ENCODE measurements at regions not wholly inside any gene's neighbourhood (a gene's known extent, or its start where the extent isn't known, plus 50 kb on each side); places are given as distances from the start of the nearest gene placed in this dataset.

DNA sequence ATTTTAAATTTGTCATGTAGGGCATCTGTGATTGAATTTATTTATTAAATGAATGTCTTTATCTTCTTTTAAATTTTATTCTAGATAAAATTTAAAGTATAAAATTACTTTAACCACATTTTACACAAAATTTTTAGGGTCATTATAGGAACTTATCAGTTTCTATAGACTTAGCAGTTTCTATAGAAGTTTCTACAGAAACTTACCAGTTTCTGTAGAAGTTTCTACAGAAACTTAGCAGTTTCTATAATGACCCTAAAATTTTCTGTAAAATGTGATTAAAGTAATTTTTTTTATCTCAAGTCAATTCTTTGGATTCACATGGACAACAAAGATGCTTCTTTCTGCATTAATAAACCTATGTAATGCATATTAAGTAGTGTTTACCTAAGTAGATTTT lies 565.9 kb upstream of the TECRL start:
- ATAC-seq (ENCODE audit: low read depth) (no peak), DNase-seq (no peak)
- Histone ChIP-seq H4K20me1 (ENCODE audit: control insufficient read depth, insufficient read depth, low read length, poor library complexity, severe bottlenecking) (no peaks in the 10 kb centered on the region), H3K9ac (ENCODE audit: low read length) (no peak overlapping the region), H3K27ac (ENCODE audit: low read length in 2 of 2) (no peak overlapping the region), H3K36me3 (replicated peaks in 1 of 2; ENCODE audit: control extremely low read depth in 1 of 2, control insufficient read depth in 1 of 2, extremely low read depth in 1 of 2, insufficient read depth in 2 of 2, low read length in 1 of 2) (no peaks in the 10 kb centered on the region), H3K4me1 (ENCODE audit: control insufficient read depth in 2 of 2, insufficient read depth in 2 of 2, low read length in 2 of 2) (no peaks in the 10 kb centered on the region), H3K79me2 (ENCODE audit: control insufficient read depth, insufficient read depth, low read length) (no peaks in the 10 kb centered on the region), H3K4me2 (replicated peaks; ENCODE audit: low read depth, low read length, poor library complexity, severe bottlenecking) (no peak overlapping the region), H3K9me3 (ENCODE audit: control extremely low read depth in 1 of 3, control insufficient read depth in 2 of 3, insufficient read depth in 1 of 3, low read length in 2 of 3) (no peaks in the 10 kb centered on the region), H3K27me3 (replicated peaks in 1 of 4; ENCODE audit: control extremely low read depth in 1 of 4, control insufficient read depth in 3 of 4, insufficient read depth in 4 of 4, low read length in 3 of 4) (no peaks in the 10 kb centered on the region), H2AFZ (ENCODE audit: insufficient read depth, low read depth, low read length, poor library complexity, severe bottlenecking) (no peak overlapping the region), H3K4me3 (ENCODE audit: control extremely low read depth in 1 of 5, extremely low read depth in 1 of 5, insufficient read depth in 1 of 5, low read depth in 2 of 5, low read length in 4 of 5) (no peak overlapping the region)
- intact Hi-C loops (cut with micrococcal nuclease): no loop called here
- no peaks in the 10 kb centered on the region for H3K4me1 Mint-ChIP-seq
- H3K27me3 Mint-ChIP-seq: no peaks in the 10 kb centered on the region
- POLR2A ChIA-PET: no interaction called here
- no peak overlapping the region for H3K27ac Mint-ChIP-seq
- no peak overlapping the region for H3K4me3 Mint-ChIP-seq
- no peaks in the 10 kb centered on the region for H3K9me3 Mint-ChIP-seq (ENCODE audit: insufficient read depth)
- TF ChIP-seq, protein P1, sequence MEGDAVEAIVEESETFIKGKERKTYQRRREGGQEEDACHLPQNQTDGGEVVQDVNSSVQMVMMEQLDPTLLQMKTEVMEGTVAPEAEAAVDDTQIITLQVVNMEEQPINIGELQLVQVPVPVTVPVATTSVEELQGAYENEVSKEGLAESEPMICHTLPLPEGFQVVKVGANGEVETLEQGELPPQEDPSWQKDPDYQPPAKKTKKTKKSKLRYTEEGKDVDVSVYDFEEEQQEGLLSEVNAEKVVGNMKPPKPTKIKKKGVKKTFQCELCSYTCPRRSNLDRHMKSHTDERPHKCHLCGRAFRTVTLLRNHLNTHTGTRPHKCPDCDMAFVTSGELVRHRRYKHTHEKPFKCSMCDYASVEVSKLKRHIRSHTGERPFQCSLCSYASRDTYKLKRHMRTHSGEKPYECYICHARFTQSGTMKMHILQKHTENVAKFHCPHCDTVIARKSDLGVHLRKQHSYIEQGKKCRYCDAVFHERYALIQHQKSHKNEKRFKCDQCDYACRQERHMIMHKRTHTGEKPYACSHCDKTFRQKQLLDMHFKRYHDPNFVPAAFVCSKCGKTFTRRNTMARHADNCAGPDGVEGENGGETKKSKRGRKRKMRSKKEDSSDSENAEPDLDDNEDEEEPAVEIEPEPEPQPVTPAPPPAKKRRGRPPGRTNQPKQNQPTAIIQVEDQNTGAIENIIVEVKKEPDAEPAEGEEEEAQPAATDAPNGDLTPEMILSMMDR (IDR thresholded peaks at IDR 0.05): no peak
- TF ChIP-seq EZH2 (IDR thresholded peaks at IDR 0.05; ENCODE audit: borderline replicate concordance, insufficient read depth, low read depth, low read length, poor library complexity, severe bottlenecking): no peak
- CTCF ChIA-PET: no interaction called here

DNA sequence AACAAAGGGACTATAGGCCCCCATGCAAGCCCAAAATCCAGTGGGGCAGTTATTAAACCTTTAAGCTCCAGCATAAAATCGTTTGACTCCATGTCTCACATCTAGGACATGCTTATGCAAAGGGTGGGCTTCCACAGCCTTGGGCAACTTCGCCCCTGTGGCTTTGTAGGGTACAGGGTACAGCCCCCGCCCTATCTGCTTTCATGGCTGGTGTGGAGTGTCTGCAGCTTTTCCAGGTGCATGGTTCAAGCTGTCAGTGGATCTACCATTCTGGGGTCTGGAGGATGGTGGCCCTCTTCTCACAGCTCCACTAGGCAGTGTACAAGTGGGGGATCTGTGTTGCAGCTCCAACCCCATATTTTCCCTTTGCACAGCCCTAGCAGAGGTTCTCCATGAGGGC lies 559.8 kb upstream of the TECRL start:
- ATAC-seq (ENCODE audit: low read depth): no peak
- H3K9ac ChIP-seq (ENCODE audit: low read length): no peak overlapping the region
- H4K20me1 ChIP-seq (ENCODE audit: control insufficient read depth, insufficient read depth, low read length, poor library complexity, severe bottlenecking): no peaks in the 10 kb centered on the region
- no peak overlapping the region for H3K4me2 ChIP-seq (replicated peaks; ENCODE audit: low read depth, low read length, poor library complexity, severe bottlenecking)
- TF ChIP-seq EZH2 (IDR thresholded peaks at IDR 0.05; ENCODE audit: borderline replicate concordance, insufficient read depth, low read depth, low read length, poor library complexity, severe bottlenecking): no peak
- TF ChIP-seq, protein P1 (IDR thresholded peaks at IDR 0.05): no peak
- H3K36me3 ChIP-seq (replicated peaks in 1 of 2; ENCODE audit: control extremely low read depth in 1 of 2, control insufficient read depth in 1 of 2, extremely low read depth in 1 of 2, insufficient read depth in 2 of 2, low read length in 1 of 2): no peaks in the 10 kb centered on the region
- no peaks in the 10 kb centered on the region for H3K9me3 Mint-ChIP-seq (ENCODE audit: insufficient read depth)
- WGBS (ENCODE audit: insufficient coverage): 37% methylated on average over 3 of the region's 3 CpGs
- POLR2A ChIA-PET: no interaction called here
- no peaks in the 10 kb centered on the region for H3K27me3 ChIP-seq (replicated peaks in 1 of 4; ENCODE audit: control extremely low read depth in 1 of 4, control insufficient read depth in 3 of 4, insufficient read depth in 4 of 4, low read length in 3 of 4)
- no peak overlapping the region for H3K27ac Mint-ChIP-seq
- no peak overlapping the region for H2AFZ ChIP-seq (ENCODE audit: insufficient read depth, low read depth, low read length, poor library complexity, severe bottlenecking)
- no peak overlapping the region for H3K4me3 ChIP-seq (ENCODE audit: control extremely low read depth in 1 of 5, extremely low read depth in 1 of 5, insufficient read depth in 1 of 5, low read depth in 2 of 5, low read length in 4 of 5)
- no peak overlapping the region for H3K27ac ChIP-seq (ENCODE audit: low read length in 2 of 2)
- H3K9me3 ChIP-seq (ENCODE audit: control extremely low read depth in 1 of 3, control insufficient read depth in 2 of 3, insufficient read depth in 1 of 3, low read length in 2 of 3): no peaks in the 10 kb centered on the region
- no peak for DNase-seq
- CTCF ChIA-PET: no interaction called here
- no peaks in the 10 kb centered on the region for H3K4me1 Mint-ChIP-seq
- intact Hi-C loops (cut with micrococcal nuclease): no loop called here
- H3K4me3 Mint-ChIP-seq: no peak overlapping the region
- H3K4me1 ChIP-seq (ENCODE audit: control insufficient read depth in 2 of 2, insufficient read depth in 2 of 2, low read length in 2 of 2): no peaks in the 10 kb centered on the region
- no peaks in the 10 kb centered on the region for H3K27me3 Mint-ChIP-seq
- no peaks in the 10 kb centered on the region for H3K79me2 ChIP-seq (ENCODE audit: control insufficient read depth, insufficient read depth, low read length)

Measured in B cell (primary cell).